ENCODE measurements at regions not wholly inside any gene's neighbourhood (a gene's known extent, or its start where the extent isn't known, plus 50 kb on each side); places are given as distances from the start of the nearest gene placed in this dataset.

DNA sequence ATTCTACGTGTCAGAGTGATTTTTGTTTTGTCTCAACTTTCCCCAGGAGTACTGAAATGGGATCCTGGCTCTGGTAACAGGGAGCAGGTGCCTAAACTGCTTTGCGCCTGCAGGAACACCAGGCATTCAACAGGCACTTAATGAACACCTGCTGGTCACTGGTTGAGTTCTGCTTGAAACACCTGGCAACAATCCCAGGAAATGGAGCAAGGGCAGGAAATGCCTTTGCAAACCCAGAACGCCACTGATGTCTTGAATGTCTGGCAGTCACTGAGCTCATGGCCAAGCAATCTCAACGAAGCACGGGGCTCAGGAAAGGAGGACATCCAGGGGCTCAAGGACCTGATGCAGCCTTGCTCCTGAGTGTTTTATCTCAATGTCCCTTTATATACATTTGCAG, 360.0 kb upstream of the RAB6C start:
- FAIRE-seq (no peak), DNase-seq (ENCODE audit: low read depth, low spot score) (no peak)
- BruUV-seq (replicated peaks) = no TSS peak
- H3K9me1 ChIP-seq (replicated peaks; ENCODE audit: control insufficient read depth, extremely low read depth, insufficient read depth, low read length) = no peaks in the 10 kb centered on the region
- ChIA-PET CTCF (interaction anchor here (0.6 kb wide), 1 partner anchor 21 kb away, joined by 3 read pairs; no protein-coding TSS in a partner anchor), POLR2A (no interaction called here)
- peaks cover 3% of the 10 kb centered on the region for H3K9me3 ChIP-seq (replicated peaks; ENCODE audit: control insufficient read depth, insufficient read depth, low read length)
- intact Hi-C loops (cut with micrococcal nuclease) = no loop called here
- no peaks in the 10 kb centered on the region for H3K79me2 ChIP-seq (ENCODE audit: control insufficient read depth, insufficient read depth, low read length)
- TF ChIP-seq, protein P1, sequence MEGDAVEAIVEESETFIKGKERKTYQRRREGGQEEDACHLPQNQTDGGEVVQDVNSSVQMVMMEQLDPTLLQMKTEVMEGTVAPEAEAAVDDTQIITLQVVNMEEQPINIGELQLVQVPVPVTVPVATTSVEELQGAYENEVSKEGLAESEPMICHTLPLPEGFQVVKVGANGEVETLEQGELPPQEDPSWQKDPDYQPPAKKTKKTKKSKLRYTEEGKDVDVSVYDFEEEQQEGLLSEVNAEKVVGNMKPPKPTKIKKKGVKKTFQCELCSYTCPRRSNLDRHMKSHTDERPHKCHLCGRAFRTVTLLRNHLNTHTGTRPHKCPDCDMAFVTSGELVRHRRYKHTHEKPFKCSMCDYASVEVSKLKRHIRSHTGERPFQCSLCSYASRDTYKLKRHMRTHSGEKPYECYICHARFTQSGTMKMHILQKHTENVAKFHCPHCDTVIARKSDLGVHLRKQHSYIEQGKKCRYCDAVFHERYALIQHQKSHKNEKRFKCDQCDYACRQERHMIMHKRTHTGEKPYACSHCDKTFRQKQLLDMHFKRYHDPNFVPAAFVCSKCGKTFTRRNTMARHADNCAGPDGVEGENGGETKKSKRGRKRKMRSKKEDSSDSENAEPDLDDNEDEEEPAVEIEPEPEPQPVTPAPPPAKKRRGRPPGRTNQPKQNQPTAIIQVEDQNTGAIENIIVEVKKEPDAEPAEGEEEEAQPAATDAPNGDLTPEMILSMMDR (IDR thresholded peaks at IDR 0.05; ENCODE audit: extremely low read depth in 1 of 2, insufficient read depth in 1 of 2, low read depth in 1 of 2, low read length in 2 of 2) = no peak
- TF ChIP-seq, protein P2, sequence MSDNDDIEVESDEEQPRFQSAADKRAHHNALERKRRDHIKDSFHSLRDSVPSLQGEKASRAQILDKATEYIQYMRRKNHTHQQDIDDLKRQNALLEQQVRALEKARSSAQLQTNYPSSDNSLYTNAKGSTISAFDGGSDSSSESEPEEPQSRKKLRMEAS (IDR thresholded peaks at IDR 0.05; ENCODE audit: insufficient read depth, insufficient read length) = no peak
- TF ChIP-seq GATA2 (IDR thresholded peaks at IDR 0.05; ENCODE audit: insufficient read depth, insufficient read length, low read depth, low read length) (no peak), POLR2A (IDR thresholded peaks at IDR 0.05; ENCODE audit: low read depth, low read length) (no peak), POLR2AphosphoS5 (IDR thresholded peaks at IDR 0.05; ENCODE audit: insufficient read depth, low read depth, low read length) (no peak), MYC (IDR thresholded peaks at IDR 0.05; ENCODE audit: low read depth, low read length) (no peak), FOS (IDR thresholded peaks at IDR 0.05; ENCODE audit: borderline replicate concordance, insufficient read depth, low read length) (no peak), JUN (IDR thresholded peaks at IDR 0.05; ENCODE audit: borderline replicate concordance, insufficient read depth, insufficient read length, low read depth) (no peak), EZH2 (IDR thresholded peaks at IDR 0.05; ENCODE audit: borderline replicate concordance, low read depth, low read length, severe bottlenecking) (no peak)
- no peak overlapping the region for H3K9ac ChIP-seq (replicated peaks; ENCODE audit: extremely low read depth, insufficient read depth, low read length)
- no peaks in the 10 kb centered on the region for H4K20me1 ChIP-seq (replicated peaks; ENCODE audit: control insufficient read depth, extremely low read depth, insufficient read depth, low read length)
- no peaks in the 10 kb centered on the region for H3K4me1 ChIP-seq (ENCODE audit: control insufficient read depth, extremely low read depth, insufficient read depth, low read length)
- no peak overlapping the region for H2AFZ ChIP-seq (ENCODE audit: low read depth, low read length)
- H3K27me3 ChIP-seq (ENCODE audit: control insufficient read depth in 2 of 2, insufficient read depth in 2 of 2, low read length in 2 of 2) = no peaks in the 10 kb centered on the region
- no peak overlapping the region for H3K27ac ChIP-seq (ENCODE audit: insufficient read depth, low read depth, low read length)
- dilution Hi-C loops (cut with MboI; ENCODE audit: extremely low pct_ligation_motif_present, low sequenced_read_pairs) = no loop called here
- no peaks in the 10 kb centered on the region for H3K36me3 ChIP-seq (ENCODE audit: control insufficient read depth in 2 of 2, extremely low read depth in 1 of 2, insufficient read depth in 2 of 2, low read length in 2 of 2)
- no peak overlapping the region for H3K4me2 ChIP-seq (ENCODE audit: insufficient read depth, low read length)
- H3K4me3 ChIP-seq (replicated peaks in 1 of 3; ENCODE audit: insufficient read depth in 1 of 3, low read depth in 1 of 3, low read length in 3 of 3) = no peak overlapping the region
